ENCODE measurements at regions not wholly inside any gene's neighbourhood (a gene's known extent, or its start where the extent isn't known, plus 50 kb on each side); places are given as distances from the start of the nearest gene placed in this dataset.
A peak's percentile ranks its signal among the peaks of the same experiment; 100 is the strongest.

DNA sequence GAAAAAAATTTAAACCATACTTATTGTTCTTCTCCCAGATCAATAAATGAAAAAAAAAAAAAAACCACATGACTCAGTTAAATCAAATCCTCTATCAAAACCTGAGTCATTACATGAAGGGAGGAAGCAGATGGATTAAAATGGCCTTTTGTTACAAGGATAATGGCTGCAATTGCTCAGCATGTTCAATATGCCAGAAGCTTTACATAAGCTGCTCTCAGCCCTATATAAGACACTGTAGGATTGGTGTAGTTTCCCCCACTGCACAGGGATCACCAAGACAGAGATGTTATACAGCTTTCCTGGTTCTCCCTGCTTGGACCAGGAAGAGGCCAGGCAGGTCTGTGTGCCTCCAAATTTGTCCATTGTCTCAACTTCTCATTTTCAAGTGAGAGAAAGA is 101.6 kb upstream of the MAP1B start:
- no peak for DNase-seq (ENCODE audit: low read depth)

DNA sequence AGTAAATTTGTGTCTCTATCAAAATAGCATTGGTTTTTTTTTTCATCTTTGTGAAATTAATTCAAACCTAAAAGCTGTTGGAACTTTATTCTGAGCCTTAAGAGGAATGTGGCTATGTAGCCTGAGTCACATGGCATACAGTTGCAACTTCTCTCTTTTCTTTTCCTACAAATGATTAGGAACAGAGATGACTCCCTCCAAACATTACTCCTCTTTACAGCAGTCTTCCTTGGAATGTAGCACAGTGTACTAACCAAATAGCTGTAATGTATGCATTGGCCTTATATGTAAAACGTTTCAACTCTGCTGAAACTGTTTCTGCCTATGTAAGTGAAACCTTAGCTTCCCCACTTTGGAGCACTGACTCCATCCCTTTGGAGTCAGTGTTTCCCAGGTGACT is 100.9 kb upstream of the MAP1B start:
- DNase-seq (ENCODE audit: low read depth) = no peak

DNA sequence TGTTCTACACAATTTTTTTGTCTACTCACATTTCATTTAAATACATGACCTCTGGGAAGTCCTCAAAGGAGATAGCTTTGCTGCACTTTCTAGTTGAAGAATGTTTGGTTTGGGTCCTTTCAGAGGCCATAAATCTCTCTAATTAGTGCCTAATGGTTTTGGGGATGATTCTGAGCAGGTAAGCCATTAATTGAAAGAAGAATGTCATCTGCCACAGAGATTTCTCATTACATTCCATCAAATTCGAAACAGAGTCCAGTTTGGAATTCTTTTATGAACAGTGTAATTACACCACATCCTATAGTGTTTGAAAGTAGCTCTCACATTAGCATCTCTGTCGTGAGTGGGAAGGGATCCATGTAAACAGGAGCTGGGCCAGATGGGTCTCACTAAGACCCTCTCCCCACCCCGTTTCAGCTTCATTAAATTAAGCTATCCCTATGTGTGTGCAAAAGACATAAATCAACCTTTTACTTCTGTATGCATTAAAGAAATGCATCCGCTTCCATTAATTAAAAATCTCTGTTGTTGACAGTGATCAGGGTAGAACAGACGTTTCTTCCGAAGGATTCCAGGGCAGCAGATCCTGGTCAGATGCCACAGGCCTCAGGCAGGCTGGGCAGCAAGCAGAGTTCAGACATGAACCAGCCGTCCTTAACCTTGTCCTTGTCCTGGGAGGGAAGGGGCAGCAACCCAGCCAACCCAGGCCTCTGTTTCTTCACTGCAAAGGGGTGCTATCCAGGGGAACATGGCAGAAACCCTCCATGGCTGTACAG is 99.8 kb upstream of the MAP1B start:
- DNase-seq (ENCODE audit: low read depth) = no peak

DNA sequence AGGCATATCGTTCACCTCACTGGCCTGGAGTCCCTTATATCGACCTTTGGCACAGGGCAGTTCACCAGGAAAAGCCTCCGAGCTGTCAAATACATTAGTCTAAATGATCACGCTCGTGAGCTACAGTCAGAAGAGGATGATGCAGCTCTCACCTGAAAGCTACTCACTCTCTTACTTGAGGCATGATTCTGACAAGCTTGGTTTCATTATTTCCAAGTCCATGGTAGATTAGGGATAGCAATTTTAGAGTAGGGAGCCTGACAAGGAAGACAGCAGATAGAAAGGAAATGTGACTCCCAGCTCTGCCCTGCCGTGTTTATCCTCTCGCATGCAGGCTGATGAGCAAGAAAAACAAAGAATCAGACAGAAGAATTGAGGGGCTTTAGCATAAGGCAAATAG is 98.0 kb upstream of the MAP1B start:
- no peak for DNase-seq (ENCODE audit: low read depth)

DNA sequence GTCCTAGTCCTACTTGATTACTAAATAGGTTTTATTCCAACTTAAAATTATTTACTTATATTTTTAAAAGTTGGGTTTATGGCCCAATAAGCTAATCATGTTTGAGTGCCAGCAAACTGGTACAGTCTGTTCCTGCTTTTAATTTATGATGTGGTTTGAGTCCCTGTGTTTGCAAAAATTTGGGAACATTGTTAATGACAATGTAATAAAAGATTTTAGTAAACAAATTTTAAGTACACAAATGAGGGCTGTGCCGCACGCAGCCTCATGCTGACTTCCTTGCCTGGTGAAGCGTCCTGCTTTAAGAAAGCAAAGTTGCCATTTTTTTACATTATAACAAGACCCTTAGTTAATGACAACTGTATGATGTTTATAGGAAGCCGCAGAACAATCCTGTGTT is 96.8 kb upstream of the MAP1B start:
- no peak for DNase-seq (ENCODE audit: low read depth)

DNA sequence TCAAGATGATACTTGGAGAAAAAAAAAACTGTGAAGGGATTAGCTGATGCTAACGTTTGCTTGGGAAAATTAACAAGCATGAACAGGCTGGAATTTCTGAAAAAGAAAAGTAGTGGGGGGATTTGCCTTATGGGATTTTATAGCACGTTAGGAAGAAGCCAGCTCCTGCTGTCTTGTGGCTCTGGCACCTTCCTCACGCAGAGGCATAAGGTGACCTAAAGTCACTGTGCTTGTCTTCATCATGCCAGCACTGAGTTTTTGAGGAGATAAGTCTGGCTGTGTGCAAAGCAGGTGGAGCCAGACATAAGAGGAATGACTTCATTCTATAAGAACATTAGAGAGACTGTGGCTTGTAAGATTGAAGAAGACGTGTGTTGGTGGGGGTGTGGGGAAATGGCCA is 94.4 kb upstream of the MAP1B start:
- DNase-seq (ENCODE audit: low read depth) = no peak

DNA sequence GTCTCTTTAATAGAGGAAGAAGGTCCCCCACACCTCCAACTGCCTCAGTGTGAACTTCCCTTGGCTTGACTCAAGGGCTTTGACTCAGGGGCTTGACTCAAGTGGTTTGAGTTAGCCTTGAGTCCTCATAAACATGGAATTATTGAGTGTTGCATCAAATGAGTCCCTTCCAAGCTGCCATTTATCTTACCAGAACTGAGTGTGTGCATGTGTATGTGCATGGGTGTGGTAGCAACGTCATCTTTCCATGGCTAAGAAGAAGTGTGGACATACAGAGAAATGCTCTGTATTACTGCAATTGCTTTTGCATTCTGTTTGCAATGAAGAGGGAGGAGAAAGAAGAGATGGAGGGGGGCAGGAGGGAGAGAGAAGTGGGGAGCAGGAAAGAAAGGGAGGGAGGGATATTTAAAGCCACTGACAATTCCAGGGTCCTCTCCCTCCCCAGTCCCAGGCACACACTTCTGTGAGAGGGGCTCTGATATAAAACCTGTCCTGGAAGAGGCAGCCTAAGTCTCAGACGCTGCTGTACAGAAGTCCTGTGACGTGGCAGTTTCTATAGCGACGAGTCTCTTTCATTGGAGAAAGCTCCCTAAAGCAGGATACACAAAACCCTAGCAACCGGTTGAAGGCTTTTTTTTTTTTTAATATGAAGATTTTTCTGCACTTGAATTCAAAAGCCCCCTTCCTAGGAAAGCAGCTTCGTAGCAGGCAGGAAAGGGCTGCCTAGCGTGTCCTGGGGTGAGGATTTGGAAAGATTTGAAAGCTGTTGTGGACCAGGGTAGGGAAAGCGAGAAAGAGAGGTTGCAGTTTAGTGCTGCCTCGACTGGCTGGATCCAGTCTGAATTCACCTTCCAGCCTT is 93.3 kb upstream of the MAP1B start:
- DNase-seq (ENCODE audit: low read depth) = no peak

DNA sequence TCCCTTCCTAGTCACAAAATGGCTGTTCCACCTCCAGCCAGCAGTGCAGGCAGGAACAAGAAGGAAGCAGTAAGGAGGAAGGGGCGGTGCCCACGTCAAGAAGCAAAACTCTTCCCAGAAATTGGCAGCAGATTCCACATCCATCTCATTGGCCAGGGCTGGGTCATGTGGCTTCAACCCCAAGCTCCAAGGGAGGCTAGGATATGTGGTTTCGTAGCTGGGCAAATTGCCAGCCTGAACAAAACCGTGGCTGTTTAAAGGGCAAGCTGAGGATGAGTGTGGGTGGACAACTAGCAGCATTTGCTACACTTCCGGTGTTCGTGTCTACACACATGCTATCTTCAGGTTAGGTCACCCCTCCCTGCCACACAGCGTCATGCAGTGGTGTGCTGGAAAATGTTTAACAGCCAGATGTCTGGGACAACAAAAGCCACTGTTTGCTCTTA is 92.1 kb upstream of the MAP1B start:
- DNase-seq (ENCODE audit: low read depth) = no peak

DNA sequence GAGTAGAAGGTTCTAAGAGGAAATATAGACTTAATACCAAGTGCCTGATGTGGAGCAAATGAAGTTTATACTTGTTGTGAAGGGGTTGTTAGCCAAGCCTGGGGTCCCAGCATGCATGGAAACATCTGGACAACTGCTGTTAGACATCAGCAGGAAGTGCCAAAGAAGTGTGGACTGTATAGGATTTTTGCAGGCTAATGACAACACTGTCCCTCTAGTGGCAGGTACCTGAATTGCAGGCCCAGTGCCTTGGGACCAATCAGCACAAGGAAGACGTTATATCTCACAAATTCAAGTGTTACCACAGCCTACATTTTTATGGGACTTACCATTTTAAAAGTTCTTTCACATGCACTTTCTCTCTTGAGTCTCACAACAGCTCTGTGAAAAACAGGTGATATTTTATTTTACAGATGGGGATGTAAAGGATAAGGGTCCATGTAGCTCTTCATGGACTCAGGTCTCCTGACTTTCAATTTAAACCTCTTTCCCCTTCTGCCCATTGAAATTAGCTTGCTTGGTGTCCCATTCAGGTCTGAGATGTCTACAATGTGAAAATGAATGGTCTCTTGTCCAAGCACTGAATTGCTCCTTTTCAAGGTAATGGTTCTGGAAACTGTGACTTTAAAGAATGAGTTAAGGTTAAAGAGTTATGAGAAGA is 89.0 kb upstream of the MAP1B start:
- DNase-seq (ENCODE audit: low read depth) = peak; percentile 8

DNA sequence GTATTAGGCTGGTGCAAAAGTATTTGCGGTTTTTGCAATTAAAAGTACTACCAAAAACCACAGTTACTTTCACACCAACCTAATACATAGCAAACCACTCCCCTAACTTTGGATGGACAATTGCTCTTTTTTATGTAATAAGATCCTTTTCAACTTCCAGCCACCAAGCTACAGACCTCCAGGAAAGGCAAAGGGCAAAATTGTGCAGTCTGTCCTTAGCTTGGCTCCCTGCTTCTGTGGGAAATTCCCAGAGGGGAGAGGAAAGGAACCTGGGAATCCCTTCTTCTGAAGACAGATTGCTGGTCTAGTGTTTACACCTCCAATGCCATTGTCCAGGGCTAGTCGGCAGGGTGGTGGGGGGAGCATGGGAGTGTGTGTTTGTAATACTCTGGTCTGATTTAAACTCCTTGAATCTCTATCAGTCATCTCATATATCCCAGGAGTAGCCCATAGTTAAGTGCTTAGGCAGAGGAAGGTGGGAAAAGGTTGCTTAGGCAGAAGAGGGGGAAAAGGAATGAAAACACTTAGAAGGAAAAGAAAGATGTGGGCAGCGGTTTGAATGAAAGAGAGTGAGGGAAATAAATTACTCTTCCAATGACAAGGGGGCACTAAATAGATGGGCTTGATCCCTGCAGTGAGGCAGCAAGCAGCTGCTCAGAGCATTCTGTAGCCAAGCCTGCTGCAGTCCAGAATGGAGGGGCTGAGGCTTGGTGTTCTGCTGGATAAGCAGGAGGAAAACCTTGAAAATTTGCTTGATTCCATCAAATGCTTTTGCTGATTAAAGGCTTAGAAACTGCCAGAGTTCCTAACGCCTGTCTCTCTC is 86.9 kb upstream of the MAP1B start:
- no peak for DNase-seq (ENCODE audit: low read depth)

DNA sequence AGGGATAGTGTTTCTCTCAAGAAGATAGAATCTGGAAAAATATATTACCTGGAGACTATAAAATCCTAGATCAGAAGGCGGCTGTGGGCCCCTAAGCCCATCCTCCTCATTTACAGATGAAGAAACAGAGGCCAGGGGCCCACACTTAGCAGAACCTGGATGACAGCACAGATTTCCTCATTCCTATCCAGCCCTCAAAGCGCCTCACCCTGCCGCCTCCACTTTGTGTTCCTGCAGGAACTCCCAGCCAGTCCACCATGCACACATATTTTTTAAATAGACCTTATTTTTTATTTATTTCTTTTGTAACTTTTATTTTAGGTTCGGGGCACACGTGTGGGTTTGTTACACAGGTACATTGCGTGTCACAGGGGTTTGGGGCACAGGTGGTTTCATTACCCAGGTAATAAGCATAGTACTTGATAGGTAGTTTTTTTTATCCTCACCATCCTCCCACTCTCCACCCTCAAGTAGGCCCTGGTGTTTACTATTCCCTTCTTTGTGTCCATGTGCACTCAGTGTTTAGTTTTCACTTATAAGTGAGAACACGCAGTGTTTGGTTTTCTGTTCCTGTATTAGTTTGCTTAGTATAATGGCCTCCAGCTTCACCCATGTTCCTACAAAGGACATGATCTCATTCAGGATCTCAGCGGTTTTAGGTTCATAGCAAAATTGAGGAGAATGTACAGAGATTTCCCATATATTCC is 85.5 kb upstream of the MAP1B start:
- DNase-seq (ENCODE audit: low read depth) = no peak

DNA sequence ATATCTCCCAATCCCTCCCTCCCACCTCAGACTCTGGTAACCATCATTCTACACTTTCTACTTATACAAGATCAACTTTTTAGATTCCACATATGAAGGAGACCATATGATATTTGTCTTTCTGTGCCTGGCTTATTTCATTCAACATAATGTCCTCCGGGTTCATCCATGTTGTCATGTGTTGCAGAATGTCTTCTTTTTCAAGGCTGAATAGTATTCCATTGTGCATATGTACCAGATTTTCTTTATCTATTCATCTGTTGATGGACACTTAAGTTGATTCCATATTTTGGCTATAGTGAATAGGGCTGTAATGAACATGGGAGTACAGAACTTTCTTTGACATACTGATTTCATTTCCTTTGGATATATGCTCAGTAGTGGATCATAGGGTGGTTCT is 78.9 kb upstream of the MAP1B start:
- DNase-seq (ENCODE audit: low read depth) = no peak

DNA sequence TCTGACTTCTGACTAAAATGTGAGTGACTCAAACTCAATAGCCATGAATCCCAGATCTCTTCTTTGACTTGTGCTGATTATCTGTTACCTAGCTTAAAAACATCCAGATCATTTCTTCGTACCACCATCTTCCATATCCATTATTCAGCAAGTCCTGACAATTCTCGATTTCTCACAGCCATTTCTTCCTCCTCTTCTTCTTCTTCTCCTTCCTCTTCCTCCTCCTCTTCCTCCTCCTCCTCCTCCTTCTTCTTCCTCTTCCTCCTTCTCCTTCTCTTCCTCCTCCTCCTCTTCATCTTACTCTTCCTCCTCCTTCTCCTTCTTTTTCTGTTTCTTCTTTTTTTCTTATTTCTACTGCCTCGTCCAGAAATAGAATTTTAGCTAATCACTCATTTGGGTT is 77.0 kb upstream of the MAP1B start:
- no peak for DNase-seq (ENCODE audit: low read depth)

DNA sequence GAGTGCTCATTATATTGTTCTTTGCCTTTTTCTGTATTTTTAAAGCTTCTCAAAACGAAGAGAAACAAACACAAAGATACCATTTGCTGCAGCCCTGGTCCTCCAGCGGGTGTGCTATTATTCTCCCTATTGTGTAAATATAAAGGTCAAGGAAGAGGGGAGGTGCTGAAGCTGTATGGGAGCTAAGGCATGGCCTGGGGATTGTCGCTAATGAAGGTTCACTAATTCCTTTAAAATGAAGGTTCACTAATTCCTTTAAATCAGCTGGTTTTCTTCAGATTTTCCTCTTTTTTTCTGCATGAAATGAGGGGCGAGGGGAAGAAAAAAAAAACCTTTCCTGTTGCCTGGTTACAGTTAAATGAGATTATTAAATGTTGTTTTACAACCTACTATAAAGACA is 74.5 kb upstream of the MAP1B start:
- DNase-seq (ENCODE audit: low read depth) = no peak

DNA sequence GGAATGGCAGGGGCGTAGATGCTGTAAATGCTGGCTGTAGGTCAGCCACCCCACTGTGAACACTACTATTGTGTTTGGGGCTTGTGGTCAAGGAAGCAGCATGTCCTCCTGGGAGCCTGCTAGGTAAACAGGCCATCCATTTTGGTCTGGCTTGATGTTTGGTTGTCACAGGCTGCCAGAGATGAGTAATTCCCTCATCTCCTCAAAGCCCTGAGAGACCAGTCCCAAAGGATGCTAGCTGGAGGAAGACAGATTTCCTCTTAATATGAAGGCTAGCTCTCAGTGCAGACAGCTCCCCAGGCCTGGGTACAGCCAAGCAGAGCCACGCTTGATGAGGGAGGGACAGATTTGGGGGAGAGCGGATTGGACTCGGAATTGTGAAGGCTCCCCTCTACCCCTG is 72.5 kb upstream of the MAP1B start:
- DNase-seq (ENCODE audit: low read depth) = no peak

DNA sequence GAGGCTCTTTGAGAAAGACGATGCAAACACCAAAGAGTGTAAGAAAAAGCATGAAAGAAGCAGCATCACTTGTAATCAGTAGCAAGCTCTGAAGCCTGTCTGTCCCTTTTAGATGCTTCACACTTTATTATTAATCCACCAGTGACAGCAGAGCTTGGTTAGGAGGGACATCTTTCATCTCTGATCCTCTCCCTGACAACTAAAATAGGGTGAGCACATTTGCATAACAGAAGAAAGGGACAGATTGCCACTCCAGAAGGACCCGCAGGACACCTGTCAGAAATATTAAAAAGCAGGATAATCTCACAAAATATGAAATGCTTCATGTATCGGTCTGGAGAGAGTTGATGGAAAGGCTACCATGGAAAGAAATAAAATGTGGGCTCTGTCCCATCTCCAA is 71.4 kb upstream of the MAP1B start:
- DNase-seq (ENCODE audit: low read depth) = no peak

DNA sequence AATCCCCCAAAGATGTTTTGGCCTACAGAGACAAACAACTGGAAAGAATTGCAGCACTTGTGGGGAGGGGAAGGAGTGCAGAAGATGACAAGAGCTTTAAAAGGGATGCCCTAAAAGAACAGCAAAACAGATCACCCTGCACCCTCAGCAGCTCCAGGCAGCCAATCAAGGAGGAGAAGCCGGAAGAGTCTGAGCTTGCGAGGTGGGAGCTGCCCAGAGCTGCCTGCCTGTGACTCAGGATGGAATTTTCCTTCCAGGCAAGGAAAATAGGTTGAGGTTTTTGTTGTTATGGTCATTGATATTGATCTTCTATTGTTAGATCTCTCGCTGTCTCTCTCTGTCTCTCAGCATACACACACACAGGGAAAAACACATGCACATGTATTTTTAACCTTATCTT is 70.3 kb upstream of the MAP1B start:
- DNase-seq (ENCODE audit: low read depth) = no peak

DNA sequence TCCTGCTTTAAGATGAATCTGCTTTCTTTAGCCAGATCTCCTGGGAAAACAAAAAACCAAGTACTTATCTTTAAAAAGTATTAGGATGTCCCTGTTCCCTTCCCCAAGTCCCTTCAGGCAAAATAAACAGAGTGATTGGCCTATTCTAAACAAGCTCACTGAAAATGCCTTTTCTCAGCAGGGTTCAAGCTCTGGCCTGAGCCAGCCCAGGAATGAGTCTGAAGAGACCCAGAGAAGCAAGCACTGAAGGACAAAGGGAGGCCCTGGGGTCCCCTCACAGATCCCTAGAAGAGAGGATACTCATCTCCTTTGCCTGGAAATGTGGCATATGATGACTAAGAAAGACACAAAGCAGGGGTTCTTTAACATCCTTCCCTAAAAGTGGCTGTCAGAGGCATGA is 66.8 kb upstream of the MAP1B start:
- DNase-seq (ENCODE audit: low read depth) = no peak

DNA sequence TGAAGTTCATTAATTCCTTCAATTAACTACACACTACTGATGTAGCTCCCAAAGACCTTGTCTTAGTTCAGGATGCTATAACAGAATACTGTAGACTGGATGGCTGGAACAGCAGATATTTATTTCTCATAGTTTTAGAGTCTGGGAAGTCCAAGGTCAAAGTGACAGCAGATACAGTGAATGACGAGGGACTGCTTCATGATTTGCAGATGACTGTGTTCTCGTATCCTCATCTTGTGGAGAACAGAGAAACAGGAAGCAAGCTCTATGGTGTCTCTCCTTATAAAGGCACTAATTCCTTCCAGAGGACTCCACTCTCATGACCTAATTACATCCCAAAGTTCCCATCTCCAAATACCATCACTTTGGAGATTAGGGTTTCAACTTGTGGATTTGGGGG is 65.6 kb upstream of the MAP1B start:
- DNase-seq (ENCODE audit: low read depth) = no peak

DNA sequence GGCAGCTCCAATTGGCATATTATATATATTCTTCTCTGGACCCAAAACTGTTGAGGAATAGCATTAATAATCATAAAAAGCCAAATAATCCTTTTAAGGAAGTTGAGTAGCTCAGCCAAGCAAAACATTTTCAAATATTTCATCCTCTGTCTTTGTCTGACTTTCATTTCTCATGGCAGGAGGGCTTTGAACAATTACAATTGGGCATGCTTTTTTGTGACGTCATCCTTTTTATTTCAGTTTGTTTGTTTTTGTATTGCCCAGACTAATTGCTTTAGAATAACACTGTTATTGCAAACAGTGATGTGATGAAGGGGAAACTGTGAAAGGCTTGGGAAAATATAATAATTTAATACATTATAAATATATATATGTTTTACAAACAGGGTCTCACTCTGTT is 65.2 kb upstream of the MAP1B start:
- no peak for DNase-seq (ENCODE audit: low read depth)

DNA sequence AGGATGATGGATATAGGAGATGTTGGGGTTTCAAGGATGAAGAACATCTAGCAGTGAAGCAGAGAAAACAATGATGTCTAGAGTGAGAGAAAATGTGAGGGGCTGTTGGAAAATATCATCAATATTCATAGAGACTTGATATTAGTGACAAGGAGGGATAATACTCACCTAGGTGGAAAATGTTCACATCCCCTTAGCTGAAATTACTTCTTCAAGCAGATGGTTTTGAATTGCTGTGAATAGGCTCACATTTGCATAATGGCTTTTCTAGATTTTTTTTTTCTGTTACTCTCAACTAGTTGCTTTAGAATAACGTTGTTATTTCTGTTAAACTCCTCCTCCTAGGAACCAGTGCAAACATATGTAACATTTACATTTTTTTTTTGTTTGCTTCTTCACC is 61.6 kb upstream of the MAP1B start:
- no peak for DNase-seq (ENCODE audit: low read depth)

DNA sequence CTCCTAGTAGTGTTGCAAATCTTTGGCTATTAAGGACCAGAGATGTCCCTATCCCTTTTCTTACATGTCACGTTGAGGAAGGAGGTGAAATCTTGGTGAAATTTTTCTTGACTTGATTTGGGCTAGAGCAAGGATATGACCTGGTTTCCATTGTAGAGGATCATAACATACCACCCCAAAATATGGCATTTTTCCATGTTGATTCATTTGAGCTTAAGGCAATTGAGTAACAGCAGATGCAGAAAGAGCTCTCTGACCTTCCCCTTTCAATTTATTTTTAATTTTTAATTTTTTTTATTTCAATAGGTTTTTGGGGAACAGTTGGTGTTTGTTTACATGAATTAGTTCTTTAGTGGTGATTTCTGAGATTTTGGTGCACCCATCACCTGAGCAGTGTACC is 61.2 kb upstream of the MAP1B start:
- no peak for DNase-seq (ENCODE audit: low read depth)

Measured in GM04504 (cell line).